Tibial artery (tissue), 4 donors: ENCODE measurements at regions not wholly inside any gene's neighbourhood (a gene's known extent, or its start where the extent isn't known, plus 50 kb on each side); places are given as distances from the start of the nearest gene placed in this dataset.

Experiments used
- DNase-seq, 2 donors: peaks; one replicate each; pipeline ENCODE4 v3.0.0-alpha.2; 2019
- H3K27ac ChIP-seq, 2 donors: fragments of 200-600 bp; sonication (generic) in 1 of 2; 1 replicate in 1 of 2; 2 replicates in 1 of 2; pipeline ENCODE4 v1.5.1; 2018 to 2019; ENCODE audit warnings: mild to moderate bottlenecking in 1 of 2
- H3K27me3 ChIP-seq, 2 donors: fragments of 200-600 bp; sonication (generic) in 1 of 2; one replicate each; pipeline versions ENCODE4 v1.5.1 to v1.6.0; 2016 to 2019
- H3K36me3 ChIP-seq, 3 donors: fragments of 200-600 bp; sonication (generic) in 2 of 3; one replicate each; pipeline ENCODE4 v1.5.1; 2016 to 2019; ENCODE audit warnings: mild to moderate bottlenecking in 2 of 3
- H3K4me1 ChIP-seq, 4 donors: fragments of 200-600 bp; sonication (generic) in 2 of 4; 1 replicate in 3 of 4; 2 replicates in 1 of 4; pipeline ENCODE4 v1.5.1; 2016 to 2019
- H3K4me3 ChIP-seq, 2 donors: fragments of 200-600 bp; sonication (generic) in 1 of 2; 1 replicate in 1 of 2; 2 replicates in 1 of 2; pipeline ENCODE4 v1.5.1; 2018 to 2019; ENCODE audit warnings: mild to moderate bottlenecking in 2 of 2
- H3K9me3 ChIP-seq, 3 donors: fragments of 200-600 bp; sonication (generic) in 1 of 3; one replicate each; pipeline ENCODE4 v1.5.1; 2016 to 2019
- intact Hi-C: fragments of 100-400 bp; cut with DNase I; formaldehyde crosslinking; loops from one replicate; pipeline ENCODE4 v1.15.0; 2023; ENCODE audit warnings: low total_unique reads
- TF ChIP-seq, protein P1 (sequence below), 2 experiments: fragments of 200-600 bp in 1 of 2; fragments of 450-650 bp in 1 of 2; IDR thresholded peaks; one replicate each; pipeline ENCODE4 v1.5.1; 2017 to 2019; ENCODE audit warnings: antibody characterized with exemption in 2 of 2, mild to moderate bottlenecking in 1 of 2, moderate library complexity in 1 of 2

DNA sequence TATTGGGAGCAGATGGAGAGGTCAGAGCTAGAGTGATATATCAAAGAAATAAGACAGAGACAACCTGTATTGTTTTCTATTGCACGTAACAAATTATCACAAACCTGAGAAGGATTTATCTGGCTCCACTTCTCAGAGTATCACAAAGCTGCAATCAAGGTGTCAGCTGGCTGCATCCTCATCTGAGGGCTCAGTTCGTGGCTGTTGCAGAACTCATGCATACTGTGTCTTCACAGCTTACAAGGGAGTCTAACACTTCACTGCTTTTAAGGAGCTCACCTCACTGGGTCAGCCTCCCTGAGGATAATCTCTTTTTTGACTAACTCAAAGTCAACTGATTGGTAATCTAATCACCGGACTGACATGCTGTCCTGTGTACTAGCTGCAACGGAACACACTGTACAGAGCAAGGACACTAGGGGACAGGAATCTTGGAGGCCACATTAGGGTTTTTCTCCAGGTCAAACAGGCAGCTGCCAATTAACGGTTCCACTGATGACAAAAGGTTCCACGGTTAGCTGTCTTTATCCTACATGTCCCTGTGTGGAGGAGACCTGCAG is 1006.8 kb upstream of the SEMA6D start:
- Histone ChIP-seq H3K36me3 (no peaks in the 10 kb centered on the region), H3K4me3 (no peak overlapping the region), H3K4me1 (no peaks in the 10 kb centered on the region), H3K27ac (no peak overlapping the region), H3K27me3 (no peaks in the 10 kb centered on the region), H3K9me3 (no peaks in the 10 kb centered on the region)
- intact Hi-C loops = no loop called here
- no peak for DNase-seq
- TF ChIP-seq, protein P1, sequence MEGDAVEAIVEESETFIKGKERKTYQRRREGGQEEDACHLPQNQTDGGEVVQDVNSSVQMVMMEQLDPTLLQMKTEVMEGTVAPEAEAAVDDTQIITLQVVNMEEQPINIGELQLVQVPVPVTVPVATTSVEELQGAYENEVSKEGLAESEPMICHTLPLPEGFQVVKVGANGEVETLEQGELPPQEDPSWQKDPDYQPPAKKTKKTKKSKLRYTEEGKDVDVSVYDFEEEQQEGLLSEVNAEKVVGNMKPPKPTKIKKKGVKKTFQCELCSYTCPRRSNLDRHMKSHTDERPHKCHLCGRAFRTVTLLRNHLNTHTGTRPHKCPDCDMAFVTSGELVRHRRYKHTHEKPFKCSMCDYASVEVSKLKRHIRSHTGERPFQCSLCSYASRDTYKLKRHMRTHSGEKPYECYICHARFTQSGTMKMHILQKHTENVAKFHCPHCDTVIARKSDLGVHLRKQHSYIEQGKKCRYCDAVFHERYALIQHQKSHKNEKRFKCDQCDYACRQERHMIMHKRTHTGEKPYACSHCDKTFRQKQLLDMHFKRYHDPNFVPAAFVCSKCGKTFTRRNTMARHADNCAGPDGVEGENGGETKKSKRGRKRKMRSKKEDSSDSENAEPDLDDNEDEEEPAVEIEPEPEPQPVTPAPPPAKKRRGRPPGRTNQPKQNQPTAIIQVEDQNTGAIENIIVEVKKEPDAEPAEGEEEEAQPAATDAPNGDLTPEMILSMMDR (IDR thresholded peaks at IDR 0.05) = no peak

GRCh38 chr15:46713045-46713444 is 1004.3 kb upstream of the SEMA6D start:
- intact Hi-C loops = no loop called here
- no peak overlapping the region for H3K27ac ChIP-seq

GRCh38 chr15:46714950-46715349 is 1002.4 kb upstream of the SEMA6D start:
- intact Hi-C loops = no loop called here
- Histone ChIP-seq H3K36me3 (no peaks in the 10 kb centered on the region), H3K27me3 (no peaks in the 10 kb centered on the region)

More at GRCh38 chr15:46713045-46713444, 1004.3 kb upstream of the SEMA6D start:
- Histone ChIP-seq H3K36me3 (no peaks in the 10 kb centered on the region), H3K4me1 (no peaks in the 10 kb centered on the region), H3K4me3 (no peak overlapping the region), H3K9me3 (no peaks in the 10 kb centered on the region), H3K27me3 (no peaks in the 10 kb centered on the region)
- no peak for DNase-seq
- TF ChIP-seq, protein P1 (IDR thresholded peaks at IDR 0.05) = no peak

GRCh38 chr15:46723308-46723707 is 994.0 kb upstream of the SEMA6D start:
- no peak for DNase-seq
- Histone ChIP-seq H3K27ac (no peak overlapping the region), H3K9me3 (peaks cover 0 to 17% (median 9%) of the 10 kb centered on the region in 3 donors), H3K4me3 (no peak overlapping the region), H3K4me1 (no peaks in the 10 kb centered on the region), H3K27me3 (no peaks in the 10 kb centered on the region), H3K36me3 (no peaks in the 10 kb centered on the region)
- TF ChIP-seq, protein P1 (IDR thresholded peaks at IDR 0.05) = no peak
- intact Hi-C loops = no loop called here

More at GRCh38 chr15:46714950-46715349, 1002.4 kb upstream of the SEMA6D start:
- TF ChIP-seq, protein P1 (IDR thresholded peaks at IDR 0.05) = no peak
- Histone ChIP-seq H3K27ac (no peak overlapping the region), H3K4me3 (no peak overlapping the region), H3K9me3 (no peaks in the 10 kb centered on the region), H3K4me1 (no peaks in the 10 kb centered on the region)
- DNase-seq = no peak

DNA sequence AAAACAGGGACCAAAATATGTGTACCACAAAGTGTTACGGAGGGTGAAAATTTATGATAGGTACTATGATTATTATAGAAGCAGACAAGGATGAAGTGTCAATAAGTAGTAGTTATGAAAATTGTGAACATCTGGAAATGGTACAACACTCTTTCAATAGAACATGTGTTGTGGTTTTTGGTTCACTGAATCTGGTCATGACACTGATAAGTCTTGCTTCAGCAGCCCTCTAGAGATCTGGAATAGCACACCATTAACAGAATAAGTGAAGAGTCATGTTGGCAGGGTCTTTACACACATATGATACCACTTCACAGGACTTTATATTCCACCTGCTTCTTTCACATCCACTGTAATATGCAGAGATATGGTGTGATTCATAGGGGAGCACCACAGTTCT is 985.2 kb upstream of the SEMA6D start:
- DNase-seq = no peak
- intact Hi-C loops = no loop called here
- Histone ChIP-seq H3K27me3 (no peaks in the 10 kb centered on the region), H3K27ac (no peak overlapping the region), H3K36me3 (no peaks in the 10 kb centered on the region), H3K9me3 (peaks cover 0 to 24% (median 19%) of the 10 kb centered on the region in 3 donors), H3K4me1 (no peaks in the 10 kb centered on the region), H3K4me3 (no peak overlapping the region)
- TF ChIP-seq, protein P1 (IDR thresholded peaks at IDR 0.05) = no peak

DNA sequence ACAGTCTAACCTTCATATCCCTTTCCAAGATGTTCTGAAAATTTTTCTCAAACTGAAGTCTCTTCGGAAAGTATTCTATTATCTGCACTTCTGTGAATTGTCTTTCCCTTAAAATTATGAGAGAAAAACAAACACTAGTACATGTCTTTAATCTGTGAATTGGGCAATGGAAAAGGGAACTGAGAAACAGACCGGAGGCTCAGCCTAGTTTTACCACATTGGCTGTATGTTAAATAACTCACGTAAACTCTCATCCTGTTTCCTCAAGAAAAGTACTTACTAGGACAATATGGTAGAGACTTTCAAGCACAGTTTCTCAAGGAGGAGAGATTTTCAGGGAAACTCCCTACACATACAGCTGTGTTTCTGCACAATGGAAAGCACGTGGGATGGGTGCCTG is 982.2 kb upstream of the SEMA6D start:
- TF ChIP-seq, protein P1 (IDR thresholded peaks at IDR 0.05) = no peak
- H3K36me3 ChIP-seq = no peaks in the 10 kb centered on the region
- intact Hi-C loops = no loop called here
- H3K9me3 ChIP-seq = no peaks in the 10 kb centered on the region
- H3K27me3 ChIP-seq = no peaks in the 10 kb centered on the region
- H3K4me3 ChIP-seq = no peak overlapping the region
- H3K27ac ChIP-seq = no peak overlapping the region
- H3K4me1 ChIP-seq = no peaks in the 10 kb centered on the region
- no peak for DNase-seq
